HT1080 (cell line): ENCODE measurements at regions not wholly inside any gene's neighbourhood (a gene's known extent, or its start where the extent isn't known, plus 50 kb on each side); places are given as distances from the start of the nearest gene placed in this dataset.
"Not testable (repeated sequence)": the region's sequence is repeated elsewhere in the genome, so short reads cannot be mapped to it uniquely, and the experiment has no call there.

ENCODE experiments used
- DNase-seq: peaks from one replicate; pipeline ENCODE4 v3.0.0-alpha.2; 2015; ENCODE audit warnings: low read depth

GRCh38 chr6:85865420-85866369 lies 223.0 kb upstream of the SYNCRIP start:
- peak; percentile 71 for DNase-seq

GRCh38 chr6:85864453-85865401 lies 222.0 kb upstream of the SYNCRIP start:
- DNase-seq: peak; percentile 27

DNA sequence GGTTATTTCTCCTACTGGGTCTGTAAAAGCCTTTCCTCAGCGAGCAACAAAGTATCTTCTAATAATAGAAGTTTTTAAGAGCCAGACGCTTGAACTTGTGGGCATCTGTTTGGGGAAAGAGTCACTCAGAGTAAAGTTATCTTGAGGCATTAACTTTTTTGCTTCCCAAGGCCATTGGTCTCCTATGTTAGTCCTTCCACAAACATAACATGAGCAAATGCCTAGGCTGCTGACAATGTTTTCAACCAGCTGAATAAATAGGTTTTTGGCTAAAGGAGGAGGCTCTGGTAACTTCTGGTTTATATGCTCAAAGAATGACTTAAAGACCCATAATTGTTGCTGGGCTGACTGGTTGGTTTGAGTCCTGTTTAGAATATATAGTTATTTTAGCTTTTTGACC lies 213.5 kb upstream of the SYNCRIP start:
- no peak for DNase-seq

DNA sequence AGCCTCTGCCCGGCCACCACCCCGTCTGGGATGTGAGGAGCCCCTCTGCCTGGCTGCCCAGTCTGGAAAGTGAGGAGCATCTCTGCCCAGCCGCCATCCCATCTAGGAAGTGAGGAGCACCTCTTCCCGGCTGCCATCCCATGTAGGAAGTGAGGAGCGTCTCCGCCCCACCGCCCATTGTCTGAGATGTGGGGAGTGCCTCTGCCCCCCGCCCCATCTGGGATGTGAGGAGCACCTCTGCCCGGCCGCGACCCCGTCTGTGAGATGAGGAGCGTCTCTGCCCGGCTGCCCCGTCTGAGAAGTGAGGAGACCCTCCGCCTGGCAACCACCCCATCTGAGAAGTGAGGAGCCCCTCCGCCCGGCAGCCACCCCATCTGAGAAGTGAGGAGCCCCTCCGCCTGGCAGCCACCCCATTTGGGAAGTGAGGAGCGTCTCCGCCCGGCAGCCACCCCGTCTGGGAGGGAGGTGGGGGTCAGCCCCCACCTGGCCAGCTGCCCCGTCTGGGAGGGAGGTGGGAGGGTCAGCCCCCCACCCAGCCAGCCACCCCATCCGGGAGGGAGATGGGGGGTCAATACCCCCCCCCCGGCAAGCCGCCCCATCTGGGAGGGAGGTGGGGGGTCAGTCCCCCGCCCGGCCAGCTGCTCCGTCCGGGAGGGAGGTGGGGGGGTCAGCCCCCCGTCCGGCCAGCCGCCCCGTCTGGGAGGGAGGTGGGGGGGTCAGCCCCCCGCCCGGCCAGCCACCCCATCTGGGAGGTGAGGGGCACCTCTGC lies 195.8 kb upstream of the SYNCRIP start:
- not testable (repeated sequence) for DNase-seq

- DNase-seq: no peak
Observed at GRCh38 chr6:85828973-85829372, 186.3 kb upstream of the SYNCRIP start.

GRCh38 chr6:85826997-85827396 lies 184.3 kb upstream of the SYNCRIP start:
- DNase-seq: no peak

GRCh38 chr6:85824329-85824728 lies 181.6 kb upstream of the SYNCRIP start:
- no peak for DNase-seq

DNA sequence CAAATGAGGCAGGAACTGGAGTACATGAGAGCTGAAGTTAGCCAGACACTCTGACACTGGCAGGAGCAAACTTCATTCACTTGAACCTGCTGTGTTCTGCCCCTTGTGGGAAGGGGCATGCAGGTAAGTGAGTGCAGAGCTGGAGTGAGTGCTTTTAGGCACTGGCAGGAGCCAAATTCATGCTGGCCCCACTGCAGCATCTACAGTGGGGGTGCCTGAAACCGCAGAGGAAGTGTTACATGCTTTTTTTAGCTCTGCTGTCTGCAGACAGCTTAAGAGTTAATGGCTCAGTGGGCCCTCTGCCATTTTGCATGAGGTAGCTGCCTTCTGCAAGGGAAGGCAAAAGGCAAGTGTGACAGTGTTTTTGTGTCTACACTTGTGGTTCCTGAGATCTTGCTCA lies 167.9 kb upstream of the SYNCRIP start:
- no peak for DNase-seq

DNA sequence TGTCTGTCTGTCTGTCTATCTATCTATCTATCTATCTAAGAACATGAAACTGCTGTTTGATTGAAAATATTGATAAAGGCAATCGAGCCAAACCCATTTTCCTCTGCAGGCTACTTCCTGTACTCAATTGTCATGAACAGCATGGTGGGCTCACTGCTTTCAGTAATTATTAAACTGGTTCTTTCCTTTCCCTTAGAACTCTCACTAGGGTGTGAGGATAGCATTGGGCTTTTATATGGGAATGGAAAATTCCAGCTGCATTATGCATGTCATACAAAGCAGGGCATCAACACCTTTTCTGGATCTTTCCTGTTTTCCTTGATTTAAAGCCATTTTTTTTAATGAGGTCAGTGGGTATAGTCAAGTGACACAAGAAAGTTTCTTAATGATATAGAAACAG lies 161.0 kb upstream of the SYNCRIP start:
- DNase-seq: no peak

DNA sequence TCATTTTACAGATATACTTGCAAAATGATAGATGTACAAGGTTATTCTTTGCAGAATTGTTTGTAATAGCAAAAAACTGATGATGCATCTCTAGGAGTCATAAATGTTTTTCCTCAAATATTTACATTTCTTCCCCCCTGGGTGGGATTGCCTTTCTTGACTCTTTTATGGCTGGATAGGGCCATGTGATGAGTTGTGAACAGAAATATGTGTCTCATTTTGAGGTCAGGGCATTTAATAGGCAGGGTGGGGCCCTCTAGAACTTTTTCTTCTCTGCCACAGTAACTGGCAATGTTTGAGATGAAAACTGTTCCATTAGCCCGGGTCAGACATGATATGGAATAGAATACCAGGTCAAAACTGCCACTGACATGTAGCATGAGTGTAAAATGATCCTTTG lies 159.5 kb upstream of the SYNCRIP start:
- no peak for DNase-seq

DNA sequence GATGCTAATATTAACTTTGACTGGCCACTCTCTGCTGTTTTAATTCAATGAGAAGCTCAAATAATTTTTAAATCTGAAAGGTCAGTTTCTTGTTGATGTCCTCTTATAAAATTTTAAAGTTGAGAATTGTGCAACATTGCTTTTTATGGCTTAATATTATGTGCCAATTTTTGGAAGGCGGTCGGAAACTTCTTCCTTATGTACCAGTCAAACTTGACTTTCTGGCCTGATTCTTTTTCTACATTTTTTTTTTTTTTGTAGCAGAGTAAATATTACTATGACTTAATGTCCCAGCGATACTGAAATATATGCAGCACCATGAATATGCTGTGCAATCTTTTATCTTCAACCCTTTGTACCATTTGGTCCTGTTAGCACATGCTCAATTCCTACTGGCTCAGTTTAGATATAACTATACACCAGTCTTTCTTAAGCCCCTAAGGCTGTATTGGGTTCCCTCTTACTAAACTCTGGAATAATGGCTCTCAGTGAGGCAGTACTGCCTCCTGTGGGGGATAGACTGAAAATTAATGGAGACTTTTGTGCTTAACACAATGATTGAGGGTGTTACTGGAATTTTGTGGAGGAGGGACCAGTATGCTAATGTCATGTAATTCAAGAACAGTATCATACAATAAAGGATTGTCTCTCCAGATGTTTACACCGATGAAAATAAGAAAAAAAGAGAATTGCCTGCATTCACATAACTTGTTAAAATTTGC lies 156.4 kb upstream of the SYNCRIP start:
- DNase-seq: peak; percentile 4

- peak; percentile 5 for DNase-seq
Observed at GRCh38 chr6:85797993-85798392, 155.3 kb upstream of the SYNCRIP start.

- no peak for DNase-seq
Observed at GRCh38 chr6:85795945-85796344, 153.3 kb upstream of the SYNCRIP start.

- DNase-seq: peak; percentile 65
Observed at GRCh38 chr6:85792254-85792653, 149.6 kb upstream of the SYNCRIP start.

DNA sequence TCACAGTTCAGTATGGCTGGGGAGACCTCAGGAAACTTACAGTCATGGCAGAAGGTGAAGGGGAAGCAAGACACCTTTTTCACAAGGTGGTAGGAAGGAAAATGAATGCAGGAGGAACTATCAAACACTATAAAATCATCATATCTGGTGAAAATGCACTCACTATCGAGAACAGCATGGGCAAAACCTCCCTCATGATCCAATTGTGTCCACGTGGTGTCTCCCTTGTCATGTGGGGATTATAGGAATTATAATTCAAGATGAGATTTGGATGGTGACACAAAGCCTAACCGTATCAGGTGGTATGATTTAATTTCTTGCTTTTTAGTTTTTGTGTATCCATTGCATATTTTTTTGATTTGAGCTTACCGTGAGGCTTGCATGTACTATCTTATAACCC lies 133.2 kb upstream of the SYNCRIP start:
- no peak for DNase-seq

- no peak for DNase-seq
Observed at GRCh38 chr6:85772641-85773040, 130.0 kb upstream of the SYNCRIP start.

GRCh38 chr6:85771925-85772430 lies 129.3 kb upstream of the SYNCRIP start:
- DNase-seq: no peak

- no peak for DNase-seq
Observed at GRCh38 chr6:85771455-85771854, 128.8 kb upstream of the SYNCRIP start.

DNA sequence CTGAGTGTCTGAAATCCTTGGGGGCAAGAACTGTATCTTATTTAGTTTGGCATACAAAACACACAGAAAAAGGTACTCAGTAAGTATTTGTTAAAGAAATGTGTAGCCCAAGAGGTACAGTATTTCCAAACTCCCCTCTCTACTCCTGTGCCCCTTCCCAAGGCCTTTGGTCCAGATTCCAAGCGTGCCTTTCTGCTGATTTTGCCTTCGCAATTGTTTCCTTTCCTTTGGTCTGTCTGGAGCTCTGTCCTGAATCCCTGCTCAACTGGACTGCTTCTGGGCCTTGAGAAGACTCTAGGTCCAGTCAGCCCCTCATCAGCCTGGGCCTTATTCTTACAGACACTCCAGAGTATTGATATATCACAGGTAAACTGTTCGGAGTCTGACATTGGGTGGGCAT lies 122.2 kb upstream of the SYNCRIP start:
- DNase-seq: no peak

- no peak for DNase-seq
Observed at GRCh38 chr6:85756982-85757381, 114.3 kb upstream of the SYNCRIP start.
